ENCODE measurements at regions not wholly inside any gene's neighbourhood (a gene's known extent, or its start where the extent isn't known, plus 50 kb on each side); places are given as distances from the start of the nearest gene placed in this dataset.

- no peak for TF ChIP-seq CTCF (IDR thresholded peaks at IDR 0.05; ENCODE audit: borderline replicate concordance, extremely low read depth, low read length, poor library complexity, severe bottlenecking)
- no peak for TF ChIP-seq EZH2 (IDR thresholded peaks at IDR 0.05; ENCODE audit: borderline replicate concordance, low read depth, low read length, severe bottlenecking)
Observed at GRCh38 chr11:103729617-103730016, 306.8 kb upstream of the DDI1 start.

All from DND-41 (cell line).